Stimulated activated CD8-positive, alpha-beta memory T cell treated with anti-CD3 and anti-CD28 coated beads, Interleukin-7, amount 100 ng/mL, for 4 hours (primary cell): ENCODE measurements at regions not wholly inside any gene's neighbourhood (a gene's known extent, or its start where the extent isn't known, plus 50 kb on each side); places are given as distances from the start of the nearest gene placed in this dataset.

Source experiments
- DNase-seq, 2 donors: peaks; one replicate each; pipeline ENCODE4 v3.0.0-alpha.2; 2020; ENCODE audit warnings: low read depth in 2 of 2

DNA sequence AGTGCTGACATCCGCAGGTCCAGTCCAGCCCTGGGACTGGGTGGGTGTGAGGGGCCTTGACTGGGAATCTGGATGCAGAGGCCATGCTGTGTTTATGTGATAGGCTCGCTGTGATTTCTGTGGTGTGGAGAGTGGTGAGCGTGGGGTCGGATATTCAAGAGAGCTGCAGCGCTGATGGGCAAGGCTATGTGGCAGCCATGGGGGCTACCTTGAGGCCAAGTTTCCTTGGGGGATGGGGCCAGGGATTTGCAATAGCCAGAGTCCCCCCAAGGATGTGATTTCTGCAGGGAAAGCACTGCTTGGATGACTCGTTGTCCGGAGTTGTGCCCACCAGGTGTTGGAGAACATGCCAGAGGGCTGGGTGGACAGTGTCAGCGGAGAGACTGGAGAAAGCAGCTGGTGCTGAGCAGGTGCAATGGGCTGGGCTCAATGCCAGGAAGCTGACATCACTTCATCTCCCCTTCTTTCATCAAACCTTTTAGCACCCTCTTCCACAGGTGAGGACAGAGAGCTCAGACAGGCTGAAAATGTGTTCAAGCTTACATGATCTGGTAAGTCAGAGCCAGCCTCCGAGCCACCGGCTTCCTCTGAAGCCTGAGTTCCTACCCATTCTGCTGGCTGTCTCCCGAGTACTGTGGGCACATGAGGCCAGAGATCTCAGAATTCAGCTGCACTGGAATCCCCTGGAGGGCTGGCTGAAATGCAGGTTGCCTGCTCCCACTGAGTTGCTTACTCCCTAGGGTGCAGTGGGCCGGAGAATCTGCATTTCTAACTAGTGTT, 132.9 kb downstream of the RHOU start:
- no peak for DNase-seq

DNA sequence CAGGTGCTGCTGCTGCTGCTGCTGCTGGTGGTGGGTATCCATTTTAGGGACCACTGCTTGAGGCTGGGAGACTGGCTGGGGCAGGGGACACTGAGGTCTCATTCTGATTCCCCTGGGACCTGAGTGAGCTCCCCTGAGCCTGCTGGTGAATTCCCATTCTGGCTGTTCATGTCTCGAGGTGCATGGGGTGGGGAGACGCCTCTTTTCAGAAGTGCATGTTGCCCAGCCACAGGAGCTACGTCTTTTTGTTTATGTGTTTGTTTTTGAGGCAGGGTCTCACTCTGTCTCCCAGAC, 133.4 kb downstream of the RHOU start:
- DNase-seq, result no peak

DNA sequence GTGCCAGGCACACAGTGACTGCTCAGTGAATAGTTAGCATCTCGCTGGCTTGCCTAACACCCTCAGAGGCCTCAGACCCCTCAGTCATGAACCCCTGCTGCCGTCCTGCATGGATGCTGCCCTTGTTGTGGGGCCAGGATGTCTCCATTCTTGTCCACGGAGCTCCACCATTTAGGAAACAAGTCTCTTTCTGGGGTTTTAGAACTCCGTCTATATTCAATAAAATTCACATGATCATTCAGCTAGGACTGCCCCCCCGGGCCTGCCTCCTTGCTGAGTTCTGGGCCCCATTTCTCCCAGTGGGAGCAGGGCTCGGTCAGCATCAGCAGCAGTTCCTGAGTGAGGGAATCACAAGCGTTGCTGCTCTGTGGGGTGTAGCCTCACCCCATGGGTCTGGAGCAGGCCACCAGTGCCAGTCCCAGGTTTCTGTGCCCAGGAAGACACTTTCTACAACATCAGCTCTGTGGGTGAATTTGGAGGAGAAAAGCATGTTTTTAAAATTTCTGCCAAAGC, 134.1 kb downstream of the RHOU start:
- no peak for DNase-seq

DNA sequence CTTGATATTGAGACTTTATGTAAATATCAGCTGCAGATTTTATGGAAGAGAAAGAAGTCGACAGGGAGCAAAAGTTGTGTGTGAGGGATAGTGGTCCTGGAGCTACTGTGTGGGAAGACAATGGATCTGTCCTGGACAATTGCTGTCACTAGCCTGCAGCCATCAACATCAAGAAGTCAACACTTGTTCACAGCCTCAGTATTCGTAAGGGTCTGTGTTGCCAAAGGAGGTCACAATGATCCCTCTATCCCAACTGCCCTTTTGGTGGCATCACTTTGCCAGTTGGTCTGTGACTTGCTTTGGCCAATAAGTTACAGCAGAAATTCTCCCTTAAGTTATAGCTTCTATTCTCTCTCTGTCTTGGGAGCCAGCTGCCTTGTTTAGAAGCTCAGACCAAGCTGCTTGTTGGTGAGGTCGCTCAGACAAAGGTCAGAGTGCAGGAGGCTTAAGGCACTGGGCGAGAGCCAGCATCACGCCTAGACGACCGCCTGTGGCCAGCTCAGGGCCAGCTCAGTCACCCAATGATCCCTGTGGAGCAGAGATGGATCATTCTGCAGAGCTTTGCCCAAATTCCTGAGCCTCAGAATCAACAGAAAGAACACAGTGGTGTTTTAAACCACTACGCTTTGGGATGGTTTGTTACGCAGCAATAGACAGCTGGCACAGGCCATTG, 134.9 kb downstream of the RHOU start:
- DNase-seq, result no peak

- DNase-seq, result no peak
Observed at GRCh38 chr1:228871314-228872061, 136.2 kb downstream of the RHOU start.

GRCh38 chr1:228872080-228872479, 136.8 kb downstream of the RHOU start:
- no peak for DNase-seq

GRCh38 chr1:228873709-228874108, 138.4 kb downstream of the RHOU start:
- DNase-seq, result no peak

GRCh38 chr1:228875741-228876140, 140.5 kb downstream of the RHOU start:
- no peak for DNase-seq

DNA sequence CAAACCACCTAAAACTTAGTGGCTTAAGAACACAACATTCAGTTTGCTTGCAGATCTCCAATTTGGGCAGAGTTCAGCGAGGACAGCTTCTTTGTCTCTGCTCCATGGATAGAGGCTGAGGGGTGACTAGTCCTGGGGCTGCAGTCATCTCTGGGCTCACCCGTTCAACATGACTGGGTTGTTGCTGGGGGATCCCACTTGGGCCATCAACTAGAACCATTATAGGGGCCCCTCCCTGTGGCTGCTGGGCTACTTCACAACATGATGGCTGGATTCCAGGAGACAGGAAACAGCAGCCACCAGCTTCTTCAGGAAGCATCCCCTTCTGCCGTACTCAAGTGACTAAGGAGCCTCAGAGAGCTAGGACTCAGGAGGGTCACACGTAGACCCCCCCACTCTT, 140.9 kb downstream of the RHOU start:
- DNase-seq, result no peak

GRCh38 chr1:228879164-228879563, 143.9 kb downstream of the RHOU start:
- no peak for DNase-seq

DNA sequence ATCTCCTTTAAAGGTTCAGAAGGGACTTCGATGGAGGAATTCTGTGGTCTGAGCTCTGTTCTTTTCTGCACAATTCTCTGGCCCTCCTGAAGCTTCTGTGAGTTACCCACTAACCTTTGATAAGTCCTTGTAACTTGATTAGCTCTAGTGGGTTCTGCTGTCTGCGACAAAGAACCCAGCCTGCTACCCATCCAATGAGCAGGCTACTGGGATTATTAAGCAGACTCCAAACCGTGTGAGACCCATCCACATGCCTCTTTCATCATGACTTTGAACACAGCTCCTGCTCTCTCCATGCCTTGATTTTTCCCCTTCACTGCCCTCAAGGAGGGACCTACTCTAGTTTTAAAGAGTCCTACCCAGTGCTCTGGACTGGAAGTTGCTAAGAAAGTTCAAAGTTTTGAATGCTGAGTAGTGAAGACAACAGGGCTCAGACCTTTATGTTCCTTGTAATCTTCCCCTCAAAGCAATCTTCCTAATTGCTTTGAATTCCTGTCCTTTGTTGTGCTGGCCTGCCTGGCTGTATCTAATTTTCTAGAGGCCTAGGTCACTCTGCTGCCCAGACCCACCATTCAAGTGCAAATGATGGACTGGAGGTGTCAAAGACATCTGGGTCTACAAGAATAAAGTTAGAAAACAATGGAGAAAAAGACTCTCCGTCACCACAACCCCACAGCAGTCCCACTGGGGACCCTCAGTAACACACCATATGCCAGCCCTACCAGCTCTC, 146.9 kb downstream of the RHOU start:
- no peak for DNase-seq

GRCh38 chr1:228882771-228883450, 147.6 kb downstream of the RHOU start:
- no peak for DNase-seq

GRCh38 chr1:228883535-228883934, 148.3 kb downstream of the RHOU start:
- no peak for DNase-seq

DNA sequence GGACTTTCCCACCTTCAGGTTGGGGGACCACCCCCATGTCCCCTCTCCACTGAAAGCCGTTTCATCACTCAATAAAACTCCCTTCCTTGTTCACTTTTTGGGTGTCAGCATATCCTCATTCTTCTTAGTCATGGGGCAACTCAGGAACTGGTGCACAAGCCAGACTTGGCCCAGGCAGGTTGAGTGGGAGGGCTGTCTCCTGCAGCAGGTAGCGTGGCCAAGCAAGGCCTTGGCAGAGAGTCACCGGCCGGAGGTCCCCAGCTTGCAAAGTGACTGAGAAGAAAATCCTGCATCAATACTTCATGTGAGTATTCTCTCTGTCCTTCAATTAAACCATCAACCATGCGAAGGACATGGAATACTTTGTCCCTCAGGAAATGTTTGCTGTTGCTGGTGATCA, 148.9 kb downstream of the RHOU start:
- DNase-seq, result no peak

- no peak for DNase-seq
Observed at GRCh38 chr1:228884615-228885566, 149.6 kb downstream of the RHOU start.

DNA sequence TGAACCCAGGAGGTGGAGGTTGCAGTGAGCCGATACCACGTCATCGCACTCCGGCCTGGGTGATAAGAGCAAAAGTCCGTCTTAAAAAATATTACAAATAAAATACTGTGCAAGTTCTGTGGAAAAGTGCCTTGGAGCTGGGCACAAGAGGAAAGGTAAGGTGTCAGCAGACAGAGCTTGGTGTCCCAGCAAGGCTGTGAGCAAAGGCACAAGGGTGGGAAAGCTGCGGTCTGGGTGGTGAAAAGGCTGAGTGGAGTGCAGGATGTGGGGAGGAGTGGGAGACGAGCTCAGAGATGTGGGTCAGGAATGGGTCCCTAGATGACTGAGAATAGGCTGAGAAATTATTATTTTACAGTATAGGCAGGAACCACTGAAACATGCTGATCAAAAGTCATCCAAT, 150.6 kb downstream of the RHOU start:
- no peak for DNase-seq

DNA sequence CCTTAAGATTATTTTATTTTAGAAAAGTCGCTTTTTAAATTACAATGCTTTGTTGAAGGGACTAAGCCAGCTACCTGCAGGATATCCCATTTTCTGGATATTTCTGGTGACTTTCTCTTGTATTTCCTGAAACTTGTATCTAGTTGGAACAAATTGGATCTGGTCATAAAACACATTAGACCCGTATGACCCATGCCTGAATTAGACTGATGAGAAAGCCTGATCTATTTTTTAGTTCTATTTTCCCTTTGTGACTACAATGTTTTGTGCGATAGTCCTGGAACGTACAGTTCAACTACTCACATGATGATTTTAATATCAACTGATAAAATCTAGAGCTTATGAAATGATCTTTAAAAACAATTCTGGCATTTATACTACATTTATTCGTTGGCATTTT, 151.8 kb downstream of the RHOU start:
- no peak for DNase-seq

- no peak for DNase-seq
Observed at GRCh38 chr1:228887960-228888359, 152.7 kb downstream of the RHOU start.

GRCh38 chr1:228889289-228889688, 154.0 kb downstream of the RHOU start:
- DNase-seq, result no peak

DNA sequence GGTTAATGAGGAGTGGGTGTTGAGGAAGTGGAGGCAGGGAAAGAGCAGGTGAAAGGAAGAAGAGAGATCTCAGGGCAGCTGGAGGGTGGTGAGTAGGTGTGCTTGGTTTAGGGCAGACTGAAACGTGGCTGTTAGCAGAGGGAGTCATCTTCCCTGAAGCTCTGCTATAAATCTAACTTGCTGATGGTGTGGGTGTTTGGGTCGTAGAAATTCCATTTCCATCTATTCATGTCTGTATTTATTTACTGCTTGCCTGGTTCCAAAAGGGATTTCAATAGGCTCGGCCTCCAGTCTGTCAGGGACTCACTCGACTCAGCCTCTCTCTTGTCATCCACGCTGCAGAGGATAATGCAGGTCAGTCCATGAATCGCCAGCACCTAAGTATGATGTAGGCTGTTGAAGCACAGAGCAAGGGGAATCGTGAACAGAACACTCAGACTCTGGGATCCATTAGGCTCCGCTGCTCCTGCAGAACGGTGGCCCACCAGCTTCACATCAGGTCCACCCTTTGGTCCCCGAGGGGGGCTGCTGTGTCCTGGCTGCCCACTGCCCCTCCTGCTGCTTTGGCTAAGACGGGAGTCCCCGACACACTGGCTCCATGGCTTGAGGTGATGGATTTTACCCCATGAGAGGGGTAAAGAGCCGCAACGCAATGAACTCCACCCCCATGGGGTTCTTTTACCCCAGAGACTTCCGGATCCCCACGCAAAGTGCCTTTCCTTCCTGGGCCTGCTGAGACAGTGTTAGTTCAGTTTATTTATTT, 156.2 kb downstream of the RHOU start:
- DNase-seq, result no peak
